Epithelial cell of esophagus (primary cell): ENCODE measurements at regions not wholly inside any gene's neighbourhood (a gene's known extent, or its start where the extent isn't known, plus 50 kb on each side); places are given as distances from the start of the nearest gene placed in this dataset.
A peak's percentile ranks its signal among the peaks of the same experiment; 100 is the strongest.

Experiments
- DNase-seq: peaks from one replicate; pipeline ENCODE4 v3.0.0; 2010; ENCODE audit warnings: low read depth
- H3K4me3 ChIP-seq: 2 replicates; pipeline ENCODE4 v1.5.1; 2011; ENCODE audit warnings: mild to moderate bottlenecking, low read length, control low read depth
- CTCF ChIP-seq: IDR thresholded peaks from 2 replicates; pipeline ENCODE4 v1.5.1; 2011; ENCODE audit warnings: low read depth, mild to moderate bottlenecking, low read length, control low read depth, inconsistent platforms; ENCODE audit not compliant: insufficient read depth; ENCODE audit errors: missing control alignments

GRCh38 chr2:200042102-200042735 is 86.8 kb downstream of the MAIP1 start:
- DNase-seq, result peak; percentile 46
- TF ChIP-seq CTCF, result no peak

GRCh38 chr2:200042944-200043343 is 87.6 kb downstream of the MAIP1 start:
- TF ChIP-seq CTCF, result no peak
- no peak for DNase-seq
- no peak overlapping the region for H3K4me3 ChIP-seq

More at GRCh38 chr2:200042102-200042735, 86.8 kb downstream of the MAIP1 start:
- H3K4me3 ChIP-seq, result no peak overlapping the region

- H3K4me3 ChIP-seq, result no peak overlapping the region
- TF ChIP-seq CTCF, result no peak
- no peak for DNase-seq
Measured at GRCh38 chr2:200044453-200044852, 89.1 kb downstream of the MAIP1 start.

GRCh38 chr2:200048421-200048820 is 93.0 kb downstream of the MAIP1 start:
- DNase-seq, result no peak
- TF ChIP-seq CTCF, result no peak
- no peak overlapping the region for H3K4me3 ChIP-seq

- DNase-seq, result no peak
- TF ChIP-seq CTCF, result no peak
- H3K4me3 ChIP-seq, result no peak overlapping the region
Measured at GRCh38 chr2:200049086-200049485, 93.7 kb downstream of the MAIP1 start.

- DNase-seq, result no peak
- H3K4me3 ChIP-seq, result no peak overlapping the region
- TF ChIP-seq CTCF, result no peak
Measured at GRCh38 chr2:200050921-200051610, 95.7 kb downstream of the MAIP1 start.

GRCh38 chr2:200051611-200051945 is 96.2 kb downstream of the MAIP1 start:
- H3K4me3 ChIP-seq, result no peak overlapping the region
- no peak for TF ChIP-seq CTCF
- DNase-seq, result peak; percentile 29
